Left ventricle myocardium inferior (tissue), 1 donor: ENCODE measurements at regions not wholly inside any gene's neighbourhood (a gene's known extent, or its start where the extent isn't known, plus 50 kb on each side); places are given as distances from the start of the nearest gene placed in this dataset.
A peak's percentile ranks its signal among the peaks of the same experiment; 100 is the strongest.

Experiments
- DNase-seq: peaks from one replicate; pipeline ENCODE4 v3.0.0-alpha.2; 2020
- H3K27ac ChIP-seq: fragments of 200-600 bp; replicated peaks from 2 replicates; pipeline ENCODE4 v1.8.0; 2021
- H3K27me3 ChIP-seq: fragments of 200-600 bp; 2 replicates; pipeline ENCODE4 v1.8.0; 2021; ENCODE audit warnings: low read depth
- H3K36me3 ChIP-seq: fragments of 200-600 bp; 2 replicates; pipeline ENCODE4 v1.8.0; 2021
- H3K4me1 ChIP-seq: fragments of 200-600 bp; 2 replicates; pipeline ENCODE4 v1.8.0; 2021
- H3K4me3 ChIP-seq: fragments of 200-600 bp; 2 replicates; pipeline ENCODE4 v1.8.0; 2021; ENCODE audit warnings: mild to moderate bottlenecking, moderate library complexity
- H3K9me3 ChIP-seq: fragments of 200-600 bp; replicated peaks from 2 replicates; pipeline ENCODE4 v1.8.0; 2021
- CTCF ChIP-seq: fragments of 200-600 bp; IDR thresholded peaks from 2 replicates; pipeline ENCODE4 v1.8.0; 2021; ENCODE audit warnings: antibody characterized with exemption, mild to moderate bottlenecking, borderline replicate concordance
- intact Hi-C: fragments of 100-400 bp; cut with micrococcal nuclease; formaldehyde crosslinking; loops from one replicate; pipeline ENCODE4 v1.11.0; 2022
- donor health status: DM: no; HTN: yes; CAD: no; lungs with severe emphysema.

- peaks cover 35% of the 10 kb centered on the region for H3K4me1 ChIP-seq
- TF ChIP-seq CTCF, result no peak
- no peaks in the 10 kb centered on the region for H3K27me3 ChIP-seq
- H3K27ac ChIP-seq, result peak overlapping the region; percentile 93
- peak overlapping the region; percentile 59 for H3K4me3 ChIP-seq
- no peaks in the 10 kb centered on the region for H3K36me3 ChIP-seq
- DNase-seq, result no peak
- intact Hi-C loops, result no loop called here
- no peaks in the 10 kb centered on the region for H3K9me3 ChIP-seq
Observed at GRCh38 chr15:99485992-99486370, 79.8 kb upstream of the MEF2A start.

- H3K4me1 ChIP-seq, result peaks cover 35% of the 10 kb centered on the region
- peak; percentile 89 for DNase-seq
- TF ChIP-seq CTCF, result no peak
- peak overlapping the region; percentile 93 for H3K27ac ChIP-seq
- H3K9me3 ChIP-seq, result no peaks in the 10 kb centered on the region
- peak overlapping the region; percentile 59 for H3K4me3 ChIP-seq
- H3K36me3 ChIP-seq, result no peaks in the 10 kb centered on the region
- intact Hi-C loops, result no loop called here
- H3K27me3 ChIP-seq, result no peaks in the 10 kb centered on the region
Observed at GRCh38 chr15:99486371-99487336, 79.1 kb upstream of the MEF2A start.

- Histone ChIP-seq H3K36me3 (no peaks in the 10 kb centered on the region), H3K4me1 (peaks cover 35% of the 10 kb centered on the region), H3K27ac (peak overlapping the region; percentile 93), H3K9me3 (no peaks in the 10 kb centered on the region), H3K27me3 (no peaks in the 10 kb centered on the region), H3K4me3 (no peak overlapping the region)
- intact Hi-C loops, result no loop called here
- no peak for TF ChIP-seq CTCF
- DNase-seq, result no peak
Observed at GRCh38 chr15:99487337-99487730, 78.5 kb upstream of the MEF2A start.

GRCh38 chr15:99492275-99492674 is 73.5 kb upstream of the MEF2A start:
- Histone ChIP-seq H3K27ac (no peak overlapping the region), H3K4me3 (no peak overlapping the region), H3K9me3 (no peaks in the 10 kb centered on the region), H3K36me3 (no peaks in the 10 kb centered on the region), H3K4me1 (peaks cover 23% of the 10 kb centered on the region), H3K27me3 (no peaks in the 10 kb centered on the region)
- intact Hi-C loops, result no loop called here
- DNase-seq, result no peak
- no peak for TF ChIP-seq CTCF

GRCh38 chr15:99492716-99493115 is 73.1 kb upstream of the MEF2A start:
- Histone ChIP-seq H3K4me3 (no peak overlapping the region), H3K9me3 (no peaks in the 10 kb centered on the region), H3K4me1 (peaks cover 19% of the 10 kb centered on the region), H3K36me3 (no peaks in the 10 kb centered on the region), H3K27ac (no peak overlapping the region), H3K27me3 (no peaks in the 10 kb centered on the region)
- TF ChIP-seq CTCF, result no peak
- intact Hi-C loops, result no loop called here
- no peak for DNase-seq
